GM12878 (cell line): ENCODE measurements at regions not wholly inside any gene's neighbourhood (a gene's known extent, or its start where the extent isn't known, plus 50 kb on each side); places are given as distances from the start of the nearest gene placed in this dataset.

ENCODE experiments used
- ATAC-seq: fragments of 200-7000 bp; cut with Tn5 transposase; 3 replicates; pipeline ENCODE4 v1.9.1; 2020; ENCODE audit warnings: mild to moderate bottlenecking, moderate library complexity
- BruUV-seq: library from RNA; stranded (reverse); fragments of 400-500 nt; replicated peaks from 2 replicates; lab custom pipeline; 2021; lab: Mats Ljungman, UMichigan
- CTCF ChIA-PET: fragments of 300-600 bp; sonication (Branson Sonifier 250); formaldehyde crosslinking; extraction: SDS; loops from one replicate; lab custom pipeline; 2021; ENCODE audit warnings: inconsistent platforms; lab: Yijun Ruan, JAX
- POLR2A ChIA-PET: fragments of 350-600 bp; formaldehyde crosslinking; extraction: SDS; loops from one replicate; lab custom pipeline; 2021; ENCODE audit warnings: inconsistent platforms; lab: Charles Lee
- RAD21 ChIA-PET: fragments of 300-600 bp; sonication (Branson Sonifier 250); formaldehyde crosslinking; loops from one replicate; lab custom pipeline; 2023; ENCODE audit warnings: antibody characterized with exemption; ENCODE audit not compliant: unreplicated experiment; lab: Charles Lee
- SMC1A ChIA-PET: fragments of 300-600 bp; sonication (Branson Sonifier 250); formaldehyde crosslinking; loops from one replicate; lab custom pipeline; 2023; ENCODE audit not compliant: unreplicated experiment, uncharacterized antibody; lab: Charles Lee
- DNase-seq: peaks from one replicate; pipeline ENCODE4 v3.0.0-alpha.2; 2011; ENCODE audit warnings: low read depth, low spot score
- FAIRE-seq: peaks from 3 replicates; lab custom pipeline; 2011; peaks lifted over from hg19 to GRCh38; lab: Jason Lieb, UNC
- H2AFZ ChIP-seq: 2 replicates; pipeline ENCODE4 v1.6.0; 2011; ENCODE audit warnings: low read depth, low read length, control low read depth; ENCODE audit not compliant: control insufficient read depth
- H3K27ac ChIP-seq: 2 replicates; pipeline ENCODE4 v1.5.1; 2011; ENCODE audit warnings: control low read depth; ENCODE audit not compliant: control insufficient read depth, insufficient read depth
- H3K27me3 ChIP-seq, 2 experiments: replicated peaks in 1 of 2; 2 replicates each; pipeline versions ENCODE4 v1.6.0 to v1.6.1; 2011; ENCODE audit warnings: low read length in 1 of 2; ENCODE audit not compliant: control insufficient read depth in 2 of 2, insufficient read depth in 2 of 2
- H3K36me3 ChIP-seq, 2 experiments: 2 replicates each; pipeline ENCODE4 v1.5.1; 2011; ENCODE audit warnings: low read length in 1 of 2; ENCODE audit not compliant: control insufficient read depth in 2 of 2, insufficient read depth in 2 of 2
- H3K4me1 ChIP-seq: 2 replicates; pipeline ENCODE4 v1.6.1; 2011; ENCODE audit warnings: mild to moderate bottlenecking, low read length, moderate library complexity, mixed read lengths; ENCODE audit not compliant: control insufficient read depth, insufficient read depth
- H3K4me2 ChIP-seq: 2 replicates; pipeline ENCODE4 v1.6.0; 2011; ENCODE audit warnings: control low read depth; ENCODE audit not compliant: control insufficient read depth, insufficient read depth
- H3K4me3 ChIP-seq: fragments of 200-600 bp; sonication (generic); 2 replicates; pipeline ENCODE4 v1.5.1; 2016
- H3K79me2 ChIP-seq: 2 replicates; pipeline ENCODE4 v1.6.0; 2011; ENCODE audit warnings: low read length; ENCODE audit not compliant: control insufficient read depth, insufficient read depth
- H3K9ac ChIP-seq: 2 replicates; pipeline ENCODE4 v1.8.0; 2011; ENCODE audit warnings: low read length, control low read depth, mixed read lengths; ENCODE audit not compliant: control insufficient read depth, insufficient read depth
- H3K9me3 ChIP-seq: replicated peaks from 3 replicates; pipeline ENCODE4 v1.5.1; 2011; ENCODE audit warnings: mild to moderate bottlenecking, low read length; ENCODE audit not compliant: control insufficient read depth, insufficient read depth
- H4K20me1 ChIP-seq: 2 replicates; pipeline ENCODE4 v1.6.0; 2011; ENCODE audit not compliant: control insufficient read depth, insufficient read depth
- CBX3 ChIP-seq: fragments of 200-600 bp; sonication (generic); IDR thresholded peaks from 2 replicates; pipeline ENCODE4 v1.6.1; 2016; ENCODE audit warnings: low read depth, borderline replicate concordance
- PBX3 ChIP-seq: IDR thresholded peaks from 2 replicates; pipeline ENCODE4 v1.6.1; 2011; ENCODE audit warnings: mild to moderate bottlenecking, low read depth, low read length, moderate library complexity; ENCODE audit not compliant: insufficient replicate concordance
- RBBP5 ChIP-seq: fragments of 200-600 bp; sonication (generic); conservative IDR thresholded peaks from 2 replicates; pipeline ENCODE4 v1.6.1; 2016
- ZNF592 ChIP-seq: fragments of 450-650 bp; IDR thresholded peaks from 2 replicates; pipeline ENCODE4 v1.6.1; 2017; ENCODE audit warnings: mild to moderate bottlenecking, moderate library complexity
- ZZZ3 ChIP-seq: IDR thresholded peaks from 2 replicates; pipeline ENCODE4 v1.6.1; 2011; ENCODE audit warnings: low read depth; ENCODE audit not compliant: control insufficient read depth, insufficient read length
- WGBS: methylation state at CpG from one replicate; pipeline ENCODE4 v1.1.6; 2016; ENCODE audit warnings: low lambda C conversion rate; ENCODE audit not compliant: insufficient replicate concordance, insufficient coverage; ENCODE audit errors: missing lambda C conversion rate; 5-methylcytosine and 5-hydroxymethylcytosine counted together
- in situ Hi-C: fragments of 300-500 bp; cut with MboI; formaldehyde crosslinking; loops from 9 replicates; pipeline ENCODE4 v1.14.3; 2018; ENCODE audit warnings: mixed read lengths
- intact Hi-C: fragments of 100-400 bp; cut with micrococcal nuclease; formaldehyde crosslinking; loops from one replicate; pipeline ENCODE4 v1.14.2; 2022; ENCODE audit not compliant: unreplicated experiment

- no peak for TF ChIP-seq ZNF592
- TF ChIP-seq ZZZ3: no peak
- no peak for TF ChIP-seq RBBP5
- no peak for TF ChIP-seq PBX3
Observed at GRCh38 chr17:73747221-73748002, 103.2 kb upstream of the SDK2 start (continued).

GRCh38 chr17:73748508-73748907 lies 104.3 kb upstream of the SDK2 start:
- no peak overlapping the region for H3K4me3 ChIP-seq
- DNase-seq: no peak
- H3K4me1 ChIP-seq: no peaks in the 10 kb centered on the region
- no peaks in the 10 kb centered on the region; the same call in 1 of the 2 replicates for H4K20me1 ChIP-seq
- no peak overlapping the region for H3K4me2 ChIP-seq
- no peak for TF ChIP-seq CBX3
- H3K9me3 ChIP-seq: no peaks in the 10 kb centered on the region
- BruUV-seq: no TSS peak
- ChIA-PET RAD21 (no interaction called here), CTCF (no interaction called here), POLR2A (no interaction called here), SMC1A (no interaction called here)
- intact Hi-C loops (no loop called here), in situ Hi-C loops (no loop called here)
- H3K27me3 ChIP-seq: peaks cover 0 to 1% of the 10 kb centered on the region in 2 experiments; a peak in 1 of 4 replicates
- H3K79me2 ChIP-seq: no peaks in the 10 kb centered on the region
- FAIRE-seq: no peak
- ATAC-seq: no peak
- WGBS: 43% methylated on average over 16 of the region's 18 CpGs
- no peaks in the 10 kb centered on the region for H3K36me3 ChIP-seq
- H3K9ac ChIP-seq: no peak overlapping the region
- H3K27ac ChIP-seq: no peak overlapping the region
- no peak overlapping the region for H2AFZ ChIP-seq
